CD4-positive, alpha-beta T cell treated with Interleukin-4 for 1 hour (primary cell): ENCODE measurements at regions not wholly inside any gene's neighbourhood (a gene's known extent, or its start where the extent isn't known, plus 50 kb on each side); places are given as distances from the start of the nearest gene placed in this dataset.
"Not testable (repeated sequence)": the region's sequence is repeated elsewhere in the genome, so short reads cannot be mapped to it uniquely, and the experiment has no call there.

ENCODE experiments used
- DNase-seq, 2 donors: peaks; one replicate each; pipeline ENCODE4 v3.0.0-alpha.2; 2020 to 2022

DNA sequence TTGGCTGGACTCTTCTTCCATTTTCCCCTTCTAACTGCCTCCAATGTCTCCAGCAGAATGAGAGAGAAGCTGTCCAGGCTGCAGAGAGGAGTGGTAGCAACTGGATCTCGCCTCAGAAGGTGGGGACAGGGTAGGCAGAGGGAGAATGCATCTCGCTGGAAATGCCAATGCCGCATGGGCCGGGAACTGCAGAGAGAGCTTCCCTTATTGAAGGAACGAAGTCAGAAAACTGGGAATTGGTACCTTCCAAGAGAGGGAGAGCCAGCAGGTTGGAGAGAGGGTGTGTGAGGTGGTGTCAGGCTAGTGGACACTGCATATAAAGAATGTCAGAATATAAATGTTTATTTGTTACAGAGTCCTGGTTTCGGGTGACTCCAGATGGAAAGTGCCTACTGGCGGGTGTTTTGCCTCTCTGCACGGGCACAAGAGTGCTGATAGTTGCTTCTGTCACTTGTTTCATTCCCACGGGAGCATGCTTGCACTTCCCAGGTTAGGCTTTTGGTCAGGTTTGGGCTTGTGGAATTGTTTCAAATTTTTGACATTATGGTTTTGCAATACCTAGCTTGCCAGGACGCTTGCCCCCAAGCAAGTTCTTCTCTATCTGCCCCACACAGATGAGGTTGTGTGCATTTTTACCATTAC, 156.8 kb upstream of the STS start:
- DNase-seq, result no peak

DNA sequence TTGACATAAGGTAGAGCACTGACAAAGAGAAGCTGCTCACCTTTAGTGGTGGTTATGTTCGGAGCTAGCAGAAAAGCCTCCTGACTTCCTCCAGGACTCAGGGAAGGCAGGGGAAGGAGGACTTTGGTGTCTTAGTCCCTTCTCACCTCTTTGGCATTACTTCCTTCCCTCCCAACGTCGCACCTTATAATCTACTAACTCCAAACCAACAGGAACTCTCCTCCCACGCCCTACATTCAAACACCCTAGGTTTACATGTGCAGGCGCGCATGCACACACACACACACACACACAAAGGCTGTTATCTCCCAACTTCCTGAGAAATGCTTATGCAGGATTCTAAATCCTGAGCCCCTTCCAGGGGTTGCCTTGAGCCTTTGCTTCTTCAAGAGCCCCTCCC, 157.7 kb upstream of the STS start:
- no peak for DNase-seq

DNA sequence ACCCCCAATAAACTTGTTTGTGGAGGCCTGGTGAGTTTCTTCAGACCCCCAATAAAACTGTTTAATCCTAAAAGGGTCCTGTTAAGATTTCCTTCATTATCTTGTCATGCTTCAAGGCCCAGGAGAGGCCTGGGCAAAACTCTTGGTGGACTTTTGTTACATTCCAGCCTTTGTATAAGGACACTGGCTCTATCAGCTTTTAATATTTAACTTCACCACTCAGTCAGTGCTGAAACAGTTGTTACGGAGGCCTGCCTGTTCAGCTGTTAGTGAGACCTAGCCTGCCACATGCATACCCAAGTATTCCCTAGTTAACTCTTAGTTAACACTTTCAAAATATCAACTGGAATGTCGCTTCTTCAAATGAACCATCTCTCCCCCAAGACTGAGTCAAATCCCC, 158.8 kb upstream of the STS start:
- DNase-seq, result not testable (repeated sequence)

DNA sequence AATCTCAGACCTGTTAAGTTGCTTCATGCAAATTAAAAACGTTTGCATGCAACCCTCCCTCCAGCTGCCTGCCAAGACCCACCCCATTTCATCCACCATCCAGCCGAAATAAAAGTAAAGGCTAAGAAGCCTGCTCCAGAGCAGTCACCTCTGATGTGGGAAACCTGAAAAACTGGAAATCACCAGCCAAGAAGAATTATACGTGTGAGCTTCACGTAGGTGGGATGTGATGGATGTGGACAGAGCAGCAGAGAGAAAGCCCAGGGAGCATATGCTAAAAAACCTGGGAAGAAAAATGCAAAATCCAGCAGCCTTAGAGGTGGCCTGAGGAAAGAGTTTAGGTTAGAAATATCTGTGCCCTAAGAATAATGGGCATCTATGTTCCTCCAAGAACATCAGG, 160.6 kb upstream of the STS start:
- DNase-seq, result no peak

DNA sequence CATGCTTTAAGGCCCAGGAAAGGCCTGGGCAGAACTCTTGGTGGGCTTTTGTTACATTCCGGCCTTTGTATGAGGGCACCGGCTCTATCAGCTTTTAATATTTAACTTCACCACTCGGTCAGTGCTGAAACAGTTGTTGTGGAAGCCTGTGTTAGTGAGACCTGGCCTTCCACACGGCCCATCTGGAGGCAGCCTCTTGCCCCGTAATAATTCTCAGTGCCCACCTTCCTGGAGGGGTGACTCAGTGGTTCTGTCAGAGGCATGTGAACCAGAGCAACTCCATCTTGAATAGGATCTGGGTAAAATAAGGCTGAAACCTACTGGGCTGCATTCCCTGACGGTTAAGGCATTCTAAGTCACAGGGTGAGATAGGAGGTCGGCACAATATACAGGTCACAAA, 162.0 kb upstream of the STS start:
- DNase-seq, result no peak

DNA sequence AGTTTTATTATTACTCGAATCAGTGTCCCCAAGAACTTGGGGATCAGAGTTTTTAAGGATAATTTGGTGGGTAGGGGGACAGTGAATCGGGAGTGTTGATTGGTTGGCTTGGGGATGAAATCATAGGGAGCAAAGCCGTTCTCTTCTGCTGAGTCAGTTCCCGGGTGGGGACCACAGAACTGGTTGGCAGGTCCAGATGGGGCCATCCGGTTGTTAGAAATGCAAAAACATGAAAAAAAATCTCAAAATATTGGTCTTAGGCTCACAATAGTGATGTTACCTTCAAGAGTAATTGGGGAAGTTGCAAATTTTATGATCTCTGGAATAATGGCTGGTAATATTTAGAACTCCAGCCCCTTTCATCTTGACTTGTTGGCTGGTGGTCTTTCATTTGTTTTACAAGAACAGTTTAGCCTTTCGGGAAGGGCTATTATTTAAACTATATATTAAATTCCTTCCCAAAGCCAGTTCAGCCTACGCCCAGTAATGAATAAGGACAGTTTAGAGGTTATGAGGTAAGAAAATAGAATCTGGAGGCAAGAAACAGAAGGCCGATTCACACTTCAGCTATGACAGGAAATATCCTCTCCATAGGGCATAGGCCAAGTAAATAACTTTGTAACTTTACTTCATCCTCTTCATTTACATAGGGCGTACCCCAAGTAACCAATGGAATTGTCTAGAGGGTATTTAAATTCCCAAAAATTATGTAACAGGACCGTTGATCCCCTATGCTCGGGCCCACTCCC, 164.1 kb upstream of the STS start:
- no peak for DNase-seq

DNA sequence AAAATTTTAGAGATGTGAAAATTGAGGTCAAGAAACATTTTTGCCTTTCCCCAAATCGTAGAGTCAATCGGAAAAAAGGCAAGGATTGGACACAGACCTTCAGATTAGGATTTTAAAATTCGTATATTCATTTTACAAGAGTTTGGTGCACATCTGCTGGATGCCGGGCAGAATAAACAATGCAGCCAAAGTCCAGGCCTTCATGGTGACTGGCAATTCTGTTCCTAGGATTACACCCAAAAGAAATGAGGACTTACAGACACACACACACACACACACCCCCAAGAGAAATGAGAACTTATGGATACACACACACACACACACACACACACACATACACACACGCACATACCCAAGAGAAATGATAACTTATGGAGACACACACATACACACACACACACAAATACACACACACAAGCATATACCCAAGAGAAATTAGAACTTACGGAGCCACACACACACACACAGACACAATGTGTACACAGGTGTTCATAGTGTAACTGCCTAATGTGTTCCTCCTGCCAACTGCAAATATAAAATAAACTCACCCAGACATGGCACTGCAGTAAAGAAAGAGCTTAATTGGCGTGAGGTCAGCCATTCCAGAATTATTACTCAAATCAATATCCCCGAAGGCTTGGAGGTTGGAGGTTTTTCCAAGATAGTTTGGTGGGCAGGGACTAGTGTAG, 165.7 kb upstream of the STS start:
- no peak for DNase-seq

DNA sequence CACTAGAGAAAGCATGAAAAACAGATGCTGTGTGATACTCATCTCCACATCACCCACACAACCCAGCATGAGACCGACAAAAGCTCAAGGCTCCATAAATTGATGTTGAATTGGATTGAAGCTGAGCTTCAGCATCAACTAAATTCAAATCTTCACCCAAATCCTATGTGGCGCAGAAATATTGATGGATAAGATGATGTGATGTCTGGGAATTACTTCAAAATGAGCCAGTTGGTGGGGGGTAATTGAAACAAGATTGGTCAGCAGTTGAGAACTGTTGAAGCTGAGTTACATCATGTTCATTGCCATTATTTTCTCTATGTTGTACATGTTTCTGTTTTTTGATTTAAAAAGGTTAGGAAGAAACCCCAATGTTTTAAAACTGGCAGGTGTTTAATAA, 166.5 kb upstream of the STS start:
- DNase-seq, result no peak

DNA sequence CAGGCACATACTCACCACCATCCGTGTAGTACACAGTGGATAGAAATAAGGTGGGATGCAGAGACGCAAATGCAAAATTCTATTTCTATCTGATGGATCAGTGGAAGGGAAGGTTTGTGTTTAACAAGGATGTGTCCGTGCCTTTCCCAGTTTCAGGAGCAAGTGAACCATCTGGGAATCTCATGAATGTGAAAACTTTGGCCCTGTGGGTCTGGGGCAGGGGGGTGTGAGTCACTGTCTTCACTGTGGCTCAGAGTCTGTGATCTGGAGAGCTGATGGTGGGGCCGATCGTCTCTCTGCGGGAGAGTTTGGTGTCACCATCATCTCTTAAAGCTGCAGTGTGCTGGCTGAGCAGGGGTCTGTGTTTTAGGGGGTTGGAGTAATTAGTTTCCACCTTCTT, 179.3 kb upstream of the STS start:
- no peak for DNase-seq

DNA sequence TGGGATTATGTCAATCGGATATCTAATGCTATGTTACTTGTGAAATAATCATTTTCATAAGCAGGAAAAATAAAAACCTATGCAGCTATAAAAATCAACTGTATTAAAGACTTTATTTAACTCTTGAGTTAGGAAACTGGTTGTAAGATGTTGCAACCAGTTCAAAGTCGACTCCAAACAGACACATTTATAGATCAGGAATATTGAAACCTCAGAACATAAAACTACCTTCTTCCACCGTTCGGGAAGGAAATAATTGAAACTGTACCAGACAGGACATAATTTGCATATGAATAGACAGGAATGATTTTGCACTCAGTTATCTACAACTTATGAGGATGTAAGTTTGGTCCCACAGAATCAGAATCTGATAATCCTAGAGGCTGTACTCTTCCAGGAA, 181.8 kb upstream of the STS start:
- no peak for DNase-seq

DNA sequence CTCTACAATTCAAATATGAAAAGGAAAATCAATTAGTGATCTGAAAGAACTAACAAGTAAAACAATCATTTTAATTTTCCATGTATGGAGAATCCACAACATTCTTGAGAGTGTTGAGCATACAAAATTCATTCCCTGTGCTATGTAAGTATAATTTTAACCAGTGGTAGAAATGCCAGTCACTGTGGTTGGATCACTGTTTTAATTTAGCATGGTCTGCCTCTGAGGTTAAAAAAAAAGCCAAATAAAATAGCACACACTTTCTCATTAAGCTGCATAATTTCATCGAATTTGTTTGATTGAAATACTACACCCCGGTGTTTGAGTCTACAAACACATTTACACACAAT, 185.5 kb upstream of the STS start:
- DNase-seq, result no peak

DNA sequence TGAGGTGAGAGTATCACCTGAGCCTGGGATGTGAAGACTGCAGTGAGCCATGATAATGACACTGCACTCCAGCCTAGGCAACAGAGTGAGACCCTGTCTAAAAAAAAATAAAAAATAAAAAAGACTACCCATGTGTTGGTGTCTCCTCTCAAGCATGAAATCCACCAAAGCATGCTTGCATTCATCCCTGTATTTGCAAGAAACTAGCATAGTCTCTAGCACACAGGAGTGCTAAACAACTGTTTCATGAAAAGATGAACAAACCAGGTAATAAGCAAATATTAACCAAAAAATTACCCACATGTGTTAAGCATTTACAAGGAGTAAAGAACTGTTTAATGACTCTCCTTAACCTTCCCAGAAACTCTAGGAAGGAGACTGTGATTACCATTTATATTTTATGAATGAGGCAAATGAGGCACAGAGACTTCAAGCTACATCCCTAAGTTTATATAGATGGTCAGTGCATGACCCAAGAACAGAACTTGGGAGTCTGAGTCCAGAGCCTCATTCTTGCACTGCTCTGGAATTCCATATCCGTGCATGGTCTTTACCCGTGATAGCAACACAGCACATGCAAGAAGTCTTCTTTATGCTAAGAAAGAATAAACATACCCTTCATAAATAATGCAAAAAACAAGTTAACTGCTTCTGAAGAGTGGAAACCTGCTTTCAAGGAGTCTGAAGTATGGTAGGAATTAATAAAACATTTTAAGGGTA, 186.1 kb upstream of the STS start:
- no peak for DNase-seq

DNA sequence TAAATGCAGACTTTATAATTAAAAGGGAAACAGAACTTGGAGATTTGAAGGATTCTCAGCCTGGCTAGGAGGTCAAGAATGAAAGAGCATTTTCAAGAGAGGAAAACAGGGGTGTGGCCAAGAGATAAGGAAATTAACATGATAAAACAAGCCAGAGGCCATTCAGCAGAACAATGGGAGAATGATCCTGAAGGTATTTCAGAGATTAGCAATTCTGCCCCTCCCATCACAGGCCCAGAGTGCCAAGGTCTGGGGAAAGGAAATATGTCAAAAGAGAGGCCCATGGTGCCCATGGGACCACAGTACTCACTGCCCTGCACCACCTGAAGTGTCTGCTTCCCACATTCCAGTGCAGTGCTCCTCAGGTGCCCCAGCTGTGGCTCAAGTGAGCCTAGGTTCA, 188.5 kb upstream of the STS start:
- DNase-seq, result no peak

DNA sequence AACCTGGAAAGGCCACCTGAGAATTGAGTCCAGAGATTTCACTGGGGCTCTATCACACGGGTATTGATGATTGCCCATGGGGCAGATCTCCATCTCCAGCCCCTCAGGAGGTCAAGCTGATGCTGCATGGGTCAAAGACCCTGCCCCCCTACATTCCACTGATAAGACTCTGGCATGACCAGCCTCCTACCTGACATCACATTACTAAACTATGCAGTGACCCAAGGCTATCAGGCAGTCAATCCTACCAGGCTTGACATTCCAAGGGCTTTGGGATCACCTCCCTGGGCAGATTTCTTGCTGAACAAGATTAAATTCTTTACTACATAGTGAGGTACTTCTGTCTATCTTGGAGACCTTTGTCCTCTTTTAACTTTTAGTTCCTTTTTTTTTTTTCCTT, 192.7 kb upstream of the STS start:
- no peak for DNase-seq

DNA sequence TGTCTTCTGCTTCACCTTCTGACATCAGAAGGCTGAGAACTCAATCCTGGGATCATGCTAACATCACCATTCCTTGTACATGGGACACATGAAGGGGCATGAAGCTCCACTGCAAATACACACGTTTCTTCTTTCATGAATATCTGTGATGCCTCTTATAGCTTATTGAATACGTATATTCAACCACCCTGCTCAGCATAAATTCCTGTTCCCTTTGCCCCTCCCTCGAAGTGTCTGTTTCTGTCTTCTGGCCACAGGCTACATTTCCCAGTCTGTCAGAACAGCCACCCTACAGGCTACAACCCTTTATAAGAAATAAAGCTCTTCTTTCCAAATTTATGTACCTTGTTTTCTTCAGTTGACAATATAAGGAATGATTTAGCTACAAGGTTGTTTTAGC, 201.3 kb upstream of the STS start:
- DNase-seq, result no peak

DNA sequence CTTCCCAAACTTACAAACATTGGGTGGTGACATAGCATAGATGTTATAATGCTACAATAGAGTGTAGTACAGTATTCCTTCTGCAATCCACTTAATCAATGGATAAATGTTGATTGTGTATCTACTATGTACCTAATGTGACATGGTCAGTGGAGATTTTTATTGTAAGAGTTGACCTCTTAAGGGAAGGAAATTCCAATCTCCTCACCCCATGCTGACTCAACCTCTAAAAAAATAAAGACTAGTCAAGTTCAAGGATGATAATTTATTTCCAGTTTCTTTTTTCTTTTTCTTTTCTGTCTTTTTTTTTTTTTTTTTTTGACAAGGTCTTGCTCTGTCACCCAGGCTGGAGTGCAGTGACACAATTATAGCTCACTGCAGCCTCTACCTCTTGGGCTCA, 206.5 kb upstream of the STS start:
- no peak for DNase-seq

DNA sequence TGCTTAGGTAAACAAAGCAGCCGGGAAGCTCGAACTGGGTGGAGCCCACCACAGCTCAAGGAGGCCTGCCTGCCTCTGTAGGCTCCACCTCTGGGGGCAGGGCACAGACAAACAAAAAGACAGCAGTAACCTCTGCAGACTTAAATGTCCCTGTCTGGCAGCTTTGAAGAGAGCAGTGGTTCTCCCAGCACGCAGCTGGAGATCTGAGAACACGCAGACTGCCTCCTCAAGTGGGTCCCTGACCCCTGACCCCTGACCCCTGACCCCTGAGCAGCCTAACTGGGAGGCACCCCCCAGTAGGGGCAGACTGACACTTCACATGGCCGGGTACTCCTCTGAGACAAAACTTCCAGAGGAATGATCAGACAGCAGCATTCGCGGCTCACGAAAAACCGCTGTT, 214.6 kb upstream of the STS start:
- not testable (repeated sequence) for DNase-seq

DNA sequence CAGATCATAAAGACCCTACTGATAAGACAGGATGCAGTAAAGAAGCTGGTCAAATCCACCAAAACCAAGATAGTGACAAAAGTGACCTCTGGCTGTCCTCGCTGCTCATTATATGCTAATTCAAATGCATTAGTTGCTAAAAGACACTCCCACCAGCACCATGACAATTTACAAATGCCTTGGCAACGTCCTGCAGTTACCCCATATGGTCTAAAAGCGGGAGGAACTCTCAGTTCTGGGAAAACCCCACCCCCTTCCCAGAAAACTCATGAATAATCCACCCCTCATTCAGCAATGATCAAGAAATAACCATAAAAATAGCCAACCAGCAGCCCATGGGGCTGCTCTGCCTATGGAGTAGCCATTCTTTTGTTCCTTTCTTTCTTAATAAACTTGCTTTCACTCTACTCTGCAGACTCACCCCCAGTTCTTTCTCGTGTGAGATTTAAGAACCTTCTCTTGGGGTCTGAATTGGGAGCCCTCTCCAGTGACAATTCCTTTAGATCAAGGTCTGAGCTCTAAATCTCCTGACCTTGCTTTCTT, 217.1 kb upstream of the STS start:
- DNase-seq, result no peak

DNA sequence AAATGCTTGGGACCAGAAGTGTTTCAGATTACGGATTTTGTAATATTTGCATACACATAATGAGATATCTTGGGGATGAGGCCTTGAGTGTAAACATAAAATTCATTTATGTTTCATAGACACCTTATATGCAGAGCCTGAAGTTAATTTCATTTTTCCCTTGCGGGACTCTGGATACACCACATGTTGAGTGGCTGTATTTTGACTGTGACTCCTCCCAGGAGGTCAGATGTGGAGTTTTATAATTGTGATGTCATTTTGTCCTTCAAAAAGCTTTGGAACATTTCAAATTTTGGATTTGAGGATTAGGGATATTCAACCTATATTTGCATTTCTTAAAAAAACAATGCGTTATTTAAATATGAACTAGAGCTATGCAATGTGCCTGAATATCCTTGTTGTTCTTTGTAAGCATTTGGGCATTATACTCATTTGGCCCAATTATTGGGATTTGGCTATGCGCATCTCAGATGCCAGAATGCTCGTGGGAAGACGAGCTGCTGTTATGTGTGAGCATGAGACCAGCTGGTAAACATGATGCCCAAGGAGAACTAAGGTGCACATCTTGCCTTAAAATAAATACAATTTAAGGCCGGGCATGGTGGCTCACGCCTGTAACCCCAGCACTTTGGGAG, 223.0 kb upstream of the STS start:
- DNase-seq, result no peak

DNA sequence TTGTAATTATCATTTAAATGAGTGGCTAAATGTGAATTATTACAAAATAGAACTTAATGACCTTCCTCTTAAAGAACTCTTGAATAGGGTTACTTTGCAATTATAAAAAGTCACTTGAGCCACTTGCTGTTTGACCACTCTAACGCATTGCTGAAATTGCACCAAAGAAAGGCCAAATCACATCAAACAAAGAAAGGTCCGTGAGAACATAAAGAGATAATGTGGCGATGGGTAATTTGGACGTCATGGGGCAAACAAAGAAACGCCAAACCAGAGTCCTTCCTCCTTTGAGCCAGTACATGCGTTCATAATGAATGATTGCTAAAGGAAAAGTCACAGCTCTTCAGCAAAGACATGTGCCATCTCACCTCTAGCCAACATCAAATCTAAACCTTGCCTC, 229.8 kb upstream of the STS start:
- no peak for DNase-seq

DNA sequence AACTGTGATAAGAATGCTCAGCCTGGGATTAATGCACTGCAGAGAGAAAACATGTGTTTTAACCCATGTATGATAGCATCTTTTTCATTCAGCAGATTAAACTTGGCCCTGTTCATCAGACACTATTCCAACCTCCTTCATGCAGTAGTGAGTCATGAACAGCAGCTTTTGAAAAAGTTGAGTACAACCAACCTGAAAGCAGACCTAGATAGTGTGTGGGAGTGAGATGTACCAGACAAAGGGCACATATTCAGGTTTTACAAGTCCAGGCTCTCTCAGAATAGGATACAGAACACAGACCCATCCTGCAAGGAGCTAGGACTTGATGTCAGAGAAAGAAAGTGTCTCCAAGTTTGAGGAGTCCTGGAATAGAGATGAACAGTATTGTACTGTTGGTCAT, 237.3 kb upstream of the STS start:
- DNase-seq, result no peak

DNA sequence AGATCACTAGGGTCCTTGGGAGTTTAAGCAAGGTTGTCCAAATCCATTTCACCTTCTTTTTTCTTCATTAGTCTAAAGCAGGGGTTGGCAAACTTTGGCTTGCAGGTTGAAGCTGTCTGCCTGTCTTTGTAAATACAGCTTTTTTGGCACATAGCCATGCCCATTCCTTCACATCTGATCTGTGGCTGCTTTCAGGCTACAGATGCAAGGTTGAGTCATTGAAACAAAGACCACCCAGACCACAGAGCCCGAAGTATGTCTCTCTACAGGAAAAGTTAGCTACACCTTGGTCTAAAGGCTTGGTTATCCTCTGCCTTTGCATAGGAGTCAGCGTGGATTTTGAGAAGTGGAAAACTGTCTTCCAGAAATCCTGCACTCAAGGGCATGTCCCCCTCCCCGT, 238.1 kb upstream of the STS start:
- DNase-seq, result no peak

DNA sequence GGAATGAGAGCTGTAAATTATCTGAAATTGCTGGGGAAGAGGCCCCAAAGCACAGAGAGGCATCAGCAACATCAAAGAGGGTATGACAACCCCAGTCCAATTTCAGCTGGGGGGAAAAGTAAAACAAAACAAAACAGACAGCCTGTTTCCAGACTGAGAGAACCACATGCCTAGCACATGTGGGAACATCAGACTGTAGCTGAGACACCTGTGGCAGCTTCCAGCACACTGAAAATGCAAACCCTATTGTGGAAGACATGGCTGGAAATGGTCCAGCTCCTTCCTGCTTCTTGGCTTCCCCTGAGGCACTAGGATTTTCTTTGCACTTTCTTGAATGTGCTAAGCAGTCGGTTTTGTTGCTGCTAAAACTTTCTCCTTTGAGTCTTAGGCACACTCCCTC, 240.9 kb upstream of the STS start:
- no peak for DNase-seq
